Right forelimb (tissue), 1 donor: ENCODE measurements at regions not wholly inside any gene's neighbourhood (a gene's known extent, or its start where the extent isn't known, plus 50 kb on each side); places are given as distances from the start of the nearest gene placed in this dataset.

Experiments used
- DNase-seq: peaks from one replicate; pipeline ENCODE4 v3.0.0-alpha.2; 2018

- DNase-seq: no peak
Observed at GRCh38 chr4:11548597-11549082, 119.9 kb upstream of the HS3ST1 start.

GRCh38 chr4:11546391-11547175 is 117.9 kb upstream of the HS3ST1 start:
- DNase-seq: no peak

- no peak for DNase-seq
Observed at GRCh38 chr4:11545651-11546050, 117.0 kb upstream of the HS3ST1 start.

GRCh38 chr4:11544211-11544610 is 115.5 kb upstream of the HS3ST1 start:
- no peak for DNase-seq

GRCh38 chr4:11543706-11544105 is 115.0 kb upstream of the HS3ST1 start:
- DNase-seq: no peak

GRCh38 chr4:11542952-11543351 is 114.3 kb upstream of the HS3ST1 start:
- DNase-seq: no peak

- DNase-seq: no peak
Observed at GRCh38 chr4:11537846-11538245, 109.2 kb upstream of the HS3ST1 start.

- DNase-seq: no peak
Observed at GRCh38 chr4:11535333-11535732, 106.6 kb upstream of the HS3ST1 start.

GRCh38 chr4:11534623-11535302 is 106.1 kb upstream of the HS3ST1 start:
- no peak for DNase-seq

- no peak for DNase-seq
Observed at GRCh38 chr4:11532138-11532537, 103.4 kb upstream of the HS3ST1 start.

GRCh38 chr4:11529625-11530201 is 101.0 kb upstream of the HS3ST1 start:
- no peak for DNase-seq

GRCh38 chr4:11525085-11525484 is 96.4 kb upstream of the HS3ST1 start:
- no peak for DNase-seq

- DNase-seq: no peak
Observed at GRCh38 chr4:11518754-11519153, 90.1 kb upstream of the HS3ST1 start.

GRCh38 chr4:11514779-11515419 is 86.2 kb upstream of the HS3ST1 start:
- DNase-seq: no peak

GRCh38 chr4:11514003-11514402 is 85.3 kb upstream of the HS3ST1 start:
- DNase-seq: no peak

GRCh38 chr4:11512871-11513270 is 84.2 kb upstream of the HS3ST1 start:
- DNase-seq: no peak

GRCh38 chr4:11511321-11511720 is 82.6 kb upstream of the HS3ST1 start:
- DNase-seq: no peak

- no peak for DNase-seq
Observed at GRCh38 chr4:11507920-11508319, 79.2 kb upstream of the HS3ST1 start.

GRCh38 chr4:11506194-11506593 is 77.5 kb upstream of the HS3ST1 start:
- DNase-seq: no peak

GRCh38 chr4:11505221-11505971 is 76.7 kb upstream of the HS3ST1 start:
- no peak for DNase-seq

- no peak for DNase-seq
Observed at GRCh38 chr4:11503166-11503565, 74.5 kb upstream of the HS3ST1 start.

GRCh38 chr4:11497972-11498371 is 69.3 kb upstream of the HS3ST1 start:
- DNase-seq: no peak
